Natural killer cell (primary cell): ENCODE measurements at regions not wholly inside any gene's neighbourhood (a gene's known extent, or its start where the extent isn't known, plus 50 kb on each side); places are given as distances from the start of the nearest gene placed in this dataset.
"Not testable (repeated sequence)": the region's sequence is repeated elsewhere in the genome, so short reads cannot be mapped to it uniquely, and the experiment has no call there.

Experiments
- ATAC-seq, 3 donors: fragments of 150-1000 bp in 2 of 3; fragments of 200-7000 bp in 1 of 3; cut with Tn5 transposase; 1 replicate in 1 of 3; 2 replicates in 2 of 3; pipeline ENCODE4 v1.10.0; 2021; ENCODE audit warnings: mild to moderate bottlenecking in 2 of 3, moderate library complexity in 2 of 3
- DNase-seq, 2 donors: peaks; one replicate each; pipeline versions ENCODE4 v3.0.0 to v3.0.0-alpha.2; 2013 to 2021; ENCODE audit warnings: mixed read lengths in 1 of 2
- H3K27ac ChIP-seq: one replicate; pipeline ENCODE4 v1.5.1; 2013; ENCODE audit warnings: mild to moderate bottlenecking, low read length
- H3K27me3 ChIP-seq: one replicate; pipeline ENCODE4 v1.6.1; 2013; ENCODE audit warnings: low read length; ENCODE audit not compliant: control insufficient read depth, insufficient read depth
- H3K36me3 ChIP-seq: one replicate; pipeline ENCODE4 v1.6.1; 2013; ENCODE audit warnings: low read length; ENCODE audit not compliant: control insufficient read depth, insufficient read depth
- H3K4me1 ChIP-seq: one replicate; pipeline ENCODE4 v1.6.1; 2013; ENCODE audit warnings: low read length; ENCODE audit not compliant: control insufficient read depth, insufficient read depth
- H3K4me3 ChIP-seq: one replicate; pipeline ENCODE4 v1.5.1; 2013; ENCODE audit warnings: low read length
- H3K9me3 ChIP-seq: one replicate; pipeline ENCODE4 v1.6.1; 2013; ENCODE audit warnings: low read length; ENCODE audit not compliant: control insufficient read depth, insufficient read depth
- H3K27ac Mint-ChIP-seq, 2 donors: one replicate each; pipeline ENCODE4 v1.8.0; 2022; ENCODE audit warnings: mild to moderate bottlenecking in 2 of 2, mixed read lengths in 2 of 2, moderate library complexity in 1 of 2
- H3K27me3 Mint-ChIP-seq, 2 donors: one replicate each; pipeline ENCODE4 v1.8.0; 2022; ENCODE audit warnings: low read depth in 2 of 2, mixed read lengths in 2 of 2
- H3K36me3 Mint-ChIP-seq: one replicate; pipeline ENCODE4 v1.8.0; 2022; ENCODE audit warnings: mixed read lengths
- H3K4me1 Mint-ChIP-seq, 2 donors: one replicate each; pipeline ENCODE4 v1.8.0; 2022; ENCODE audit warnings: mixed read lengths in 2 of 2
- H3K4me3 Mint-ChIP-seq: one replicate; pipeline ENCODE4 v1.8.0; 2022; ENCODE audit warnings: mild to moderate bottlenecking, moderate library complexity, mixed read lengths
- H3K9me3 Mint-ChIP-seq, 2 donors: one replicate each; pipeline ENCODE4 v1.8.0; 2022; ENCODE audit warnings: mixed read lengths in 2 of 2
- CTCF ChIP-seq: fragments of 200-600 bp; IDR thresholded peaks from one replicate; pipeline ENCODE4 v1.8.0; 2022; ENCODE audit warnings: antibody characterized with exemption
- WGBS: methylation state at CpG from one replicate; pipeline ENCODE4 v1.1.7; 2013; ENCODE audit warnings: missing lambda C conversion rate; ENCODE audit not compliant: insufficient coverage; 5-methylcytosine and 5-hydroxymethylcytosine counted together
- intact Hi-C: fragments of 100-400 bp; cut with micrococcal nuclease; formaldehyde crosslinking; loops from one replicate; pipeline ENCODE4 v1.14.2; 2022

- no peak for ATAC-seq
- no peaks in the 10 kb centered on the region for H3K36me3 Mint-ChIP-seq
- Histone ChIP-seq H3K36me3 (no peaks in the 10 kb centered on the region), H3K9me3 (no peaks in the 10 kb centered on the region), H3K4me3 (no peak overlapping the region), H3K27ac (no peak overlapping the region), H3K4me1 (no peaks in the 10 kb centered on the region), H3K27me3 (no peaks in the 10 kb centered on the region)
- H3K4me1 Mint-ChIP-seq = no peaks in the 10 kb centered on the region
- H3K27me3 Mint-ChIP-seq = peaks cover 13 to 19% of the 10 kb centered on the region in 2 donors
- intact Hi-C loops = no loop called here
- no peaks in the 10 kb centered on the region for H3K9me3 Mint-ChIP-seq
- 92% methylated on average over 5 of the region's 5 CpGs for whole genome bisulfite sequencing
- TF ChIP-seq CTCF = no peak
- no peak overlapping the region for H3K27ac Mint-ChIP-seq
- DNase-seq = no peak
- no peak overlapping the region for H3K4me3 Mint-ChIP-seq
These were observed 84.1 kb upstream of the DLX6 start for GRCh38 chr7:96921231-96921630.

- intact Hi-C loops = no loop called here
- DNase-seq = no peak
These were observed 83.6 kb upstream of the DLX6 start for GRCh38 chr7:96921771-96922170.

GRCh38 chr7:96923345-96923744, 82.0 kb upstream of the DLX6 start:
- H3K27me3 Mint-ChIP-seq = peaks cover 13 to 19% of the 10 kb centered on the region in 2 donors
- H3K4me1 Mint-ChIP-seq, H3K4me1 ChIP-seq: not testable (repeated sequence)

More at GRCh38 chr7:96921771-96922170, 83.6 kb upstream of the DLX6 start:
- WGBS = 73% methylated on average over 3 of the region's 3 CpGs
- H3K27me3 Mint-ChIP-seq = peaks cover 13 to 19% of the 10 kb centered on the region in 2 donors
- H3K36me3 ChIP-seq = no peaks in the 10 kb centered on the region
- no peaks in the 10 kb centered on the region for H3K9me3 Mint-ChIP-seq
- no peaks in the 10 kb centered on the region for H3K36me3 Mint-ChIP-seq
- H3K9me3 ChIP-seq = no peaks in the 10 kb centered on the region
- H3K27ac ChIP-seq = no peak overlapping the region
- no peak overlapping the region for H3K27ac Mint-ChIP-seq
- ATAC-seq = no peak
- no peak overlapping the region for H3K4me3 ChIP-seq
- no peaks in the 10 kb centered on the region for H3K4me1 ChIP-seq
- no peak overlapping the region for H3K4me3 Mint-ChIP-seq
- H3K4me1 Mint-ChIP-seq = no peaks in the 10 kb centered on the region
- no peak for TF ChIP-seq CTCF
- H3K27me3 ChIP-seq = no peaks in the 10 kb centered on the region

GRCh38 chr7:96927131-96927530, 78.2 kb upstream of the DLX6 start:
- H3K27me3 Mint-ChIP-seq = peaks cover 10 to 20% of the 10 kb centered on the region in 2 donors
- H3K36me3 Mint-ChIP-seq = no peaks in the 10 kb centered on the region
- H3K4me3 ChIP-seq = no peak overlapping the region
- 90% methylated on average over 5 of the region's 5 CpGs for WGBS
- H3K27ac ChIP-seq = no peak overlapping the region
- DNase-seq = no peak
- no peaks in the 10 kb centered on the region for H3K9me3 ChIP-seq
- H3K27ac Mint-ChIP-seq = no peak overlapping the region
- no peak for TF ChIP-seq CTCF
- H3K9me3 Mint-ChIP-seq = no peaks in the 10 kb centered on the region
- no peaks in the 10 kb centered on the region for H3K27me3 ChIP-seq
- ATAC-seq = no peak
- intact Hi-C loops = no loop called here
- H3K4me3 Mint-ChIP-seq = no peak overlapping the region
- H3K36me3 ChIP-seq = no peaks in the 10 kb centered on the region
- H3K4me1 Mint-ChIP-seq = no peaks in the 10 kb centered on the region
- no peaks in the 10 kb centered on the region for H3K4me1 ChIP-seq

More at GRCh38 chr7:96923345-96923744, 82.0 kb upstream of the DLX6 start:
- intact Hi-C loops, H3K36me3 ChIP-seq, H3K27me3 ChIP-seq, H3K4me3 ChIP-seq, H3K27ac ChIP-seq, H3K36me3 Mint-ChIP-seq, H3K9me3 ChIP-seq, DNase-seq, H3K9me3 Mint-ChIP-seq, H3K27ac Mint-ChIP-seq, ATAC-seq, H3K4me3 Mint-ChIP-seq: not testable (repeated sequence)
